Glutamatergic neuron (in vitro differentiated cells): ENCODE measurements at regions not wholly inside any gene's neighbourhood (a gene's known extent, or its start where the extent isn't known, plus 50 kb on each side); places are given as distances from the start of the nearest gene placed in this dataset.

ENCODE experiments used
- DNase-seq: peaks from one replicate; pipeline ENCODE4 v3.0.0; 2022
- H3K27ac Mint-ChIP-seq: one replicate; pipeline ENCODE4 v1.8.0; 2020; ENCODE audit warnings: mild to moderate bottlenecking, mixed read lengths, inconsistent platforms; ENCODE audit not compliant: unreplicated experiment
- H3K27me3 Mint-ChIP-seq: one replicate; pipeline ENCODE4 v1.8.0; 2020; ENCODE audit warnings: mild to moderate bottlenecking, moderate library complexity, mixed read lengths, inconsistent platforms; ENCODE audit not compliant: unreplicated experiment
- H3K36me3 Mint-ChIP-seq: one replicate; pipeline ENCODE4 v1.8.0; 2020; ENCODE audit warnings: mild to moderate bottlenecking, mixed read lengths, inconsistent platforms; ENCODE audit not compliant: unreplicated experiment
- H3K4me1 Mint-ChIP-seq: one replicate; pipeline ENCODE4 v1.8.0; 2020; ENCODE audit warnings: mild to moderate bottlenecking, low read depth, mixed read lengths, inconsistent platforms; ENCODE audit not compliant: unreplicated experiment
- H3K4me3 Mint-ChIP-seq: one replicate; pipeline ENCODE4 v1.8.0; 2020; ENCODE audit warnings: mild to moderate bottlenecking, mixed read lengths, inconsistent platforms; ENCODE audit not compliant: unreplicated experiment
- H3K9me3 Mint-ChIP-seq: one replicate; pipeline ENCODE4 v1.8.0; 2020; ENCODE audit warnings: mild to moderate bottlenecking, moderate library complexity, mixed read lengths, inconsistent platforms; ENCODE audit not compliant: unreplicated experiment
- CTCF ChIP-seq: fragments of 200-600 bp; sonication (generic); IDR thresholded peaks from one replicate; pipeline ENCODE4 v1.5.0; 2021; ENCODE audit not compliant: partially characterized antibody, unreplicated experiment

- DNase-seq, result no peak
- H3K27me3 Mint-ChIP-seq, result no peaks in the 10 kb centered on the region
- H3K4me1 Mint-ChIP-seq, result no peaks in the 10 kb centered on the region
- no peak for TF ChIP-seq CTCF
- H3K4me3 Mint-ChIP-seq, result no peak overlapping the region
- no peaks in the 10 kb centered on the region for H3K9me3 Mint-ChIP-seq
- no peaks in the 10 kb centered on the region for H3K36me3 Mint-ChIP-seq
- no peak overlapping the region for H3K27ac Mint-ChIP-seq
These were observed 931.0 kb upstream of the LRRTM1 start for GRCh38 chr2:81235601-81236000.

- Mint-ChIP-seq H3K36me3 (no peaks in the 10 kb centered on the region), H3K4me3 (no peak overlapping the region), H3K27me3 (no peaks in the 10 kb centered on the region), H3K9me3 (no peaks in the 10 kb centered on the region), H3K27ac (no peak overlapping the region), H3K4me1 (no peaks in the 10 kb centered on the region)
- DNase-seq, result no peak
- no peak for TF ChIP-seq CTCF
These were observed 930.2 kb upstream of the LRRTM1 start for GRCh38 chr2:81234711-81235110.

GRCh38 chr2:81225756-81226155 lies 921.2 kb upstream of the LRRTM1 start:
- Mint-ChIP-seq H3K27ac (no peak overlapping the region), H3K36me3 (no peaks in the 10 kb centered on the region), H3K4me3 (no peak overlapping the region), H3K9me3 (no peaks in the 10 kb centered on the region), H3K27me3 (peaks cover under 1% of the 10 kb centered on the region), H3K4me1 (no peaks in the 10 kb centered on the region)
- DNase-seq, result no peak
- no peak for TF ChIP-seq CTCF

DNA sequence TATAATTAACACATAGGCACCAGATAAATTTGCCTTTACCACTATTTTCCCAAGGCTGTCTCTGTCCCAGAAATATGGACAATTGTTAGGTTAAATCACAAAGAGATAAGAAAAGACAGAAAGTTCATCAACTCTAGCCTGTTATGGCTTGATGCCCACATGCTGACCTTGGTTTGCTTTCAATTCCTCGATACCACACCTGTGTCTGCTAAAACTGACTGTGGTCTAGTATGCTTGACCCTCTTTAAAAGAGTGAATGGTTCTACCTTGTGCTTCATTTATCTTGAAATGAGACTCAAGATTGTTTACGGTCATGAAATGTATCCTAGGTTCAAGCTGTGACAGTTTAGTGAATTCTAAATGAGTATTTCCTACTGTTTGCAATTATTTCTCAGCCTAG lies 909.0 kb upstream of the LRRTM1 start:
- no peak overlapping the region for H3K4me3 Mint-ChIP-seq
- no peak overlapping the region for H3K27ac Mint-ChIP-seq
- no peaks in the 10 kb centered on the region for H3K9me3 Mint-ChIP-seq
- no peaks in the 10 kb centered on the region for H3K27me3 Mint-ChIP-seq
- H3K4me1 Mint-ChIP-seq, result no peaks in the 10 kb centered on the region
- DNase-seq, result no peak
- H3K36me3 Mint-ChIP-seq, result no peaks in the 10 kb centered on the region
- TF ChIP-seq CTCF, result no peak

GRCh38 chr2:81206216-81206615 lies 901.7 kb upstream of the LRRTM1 start:
- no peak for DNase-seq
- TF ChIP-seq CTCF, result no peak
- Mint-ChIP-seq H3K27me3 (no peaks in the 10 kb centered on the region), H3K4me3 (no peak overlapping the region), H3K4me1 (no peaks in the 10 kb centered on the region), H3K36me3 (peaks cover 6% of the 10 kb centered on the region), H3K9me3 (no peaks in the 10 kb centered on the region), H3K27ac (no peak overlapping the region)
